HG03135 (cell line): ENCODE measurements at regions not wholly inside any gene's neighbourhood (a gene's known extent, or its start where the extent isn't known, plus 50 kb on each side); places are given as distances from the start of the nearest gene placed in this dataset.

ENCODE experiments used
- ATAC-seq: cut with Tn5 transposase; IDR thresholded peaks from one replicate; pipeline ENCODE4 v1.9.1; 2021; ENCODE audit warnings: mild to moderate bottlenecking, moderate library complexity; ENCODE audit not compliant: unreplicated experiment

DNA sequence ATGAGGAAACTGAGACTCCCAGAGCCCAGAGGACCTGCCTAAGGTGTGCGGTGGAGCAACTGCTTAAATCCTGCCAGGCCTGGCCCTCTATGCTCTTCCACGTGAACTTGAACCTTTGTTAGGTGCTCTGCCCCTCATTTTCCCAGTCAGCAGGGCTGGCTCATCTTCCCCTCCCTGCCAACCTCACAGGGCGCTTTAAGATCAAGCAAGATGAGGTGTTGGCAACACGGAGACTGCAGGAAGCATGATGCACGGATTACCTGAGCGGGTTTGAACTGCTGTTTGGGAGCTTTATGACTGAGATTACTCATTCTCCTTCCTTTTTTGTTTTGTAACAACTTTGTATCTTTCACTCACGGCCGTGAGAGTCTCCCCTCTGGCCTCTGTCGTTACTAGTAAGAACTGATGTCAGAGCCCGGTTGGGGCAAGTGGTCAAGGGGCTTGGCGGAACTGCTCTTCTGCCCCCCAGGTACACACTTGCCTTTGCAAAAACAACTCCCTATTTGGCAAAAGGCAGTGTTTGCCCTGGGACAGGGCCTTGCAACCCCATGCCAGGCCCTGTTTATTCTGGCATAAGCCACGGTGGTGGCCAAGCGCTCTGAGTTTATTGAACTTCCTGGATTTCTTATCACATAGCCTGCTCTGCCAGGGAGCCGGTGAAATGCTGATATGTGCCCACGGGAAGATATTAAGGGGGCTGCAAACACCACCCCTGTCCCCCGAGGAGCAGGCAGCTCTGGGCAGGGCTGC is 127.8 kb downstream of the INHBB start:
- ATAC-seq: no peak

DNA sequence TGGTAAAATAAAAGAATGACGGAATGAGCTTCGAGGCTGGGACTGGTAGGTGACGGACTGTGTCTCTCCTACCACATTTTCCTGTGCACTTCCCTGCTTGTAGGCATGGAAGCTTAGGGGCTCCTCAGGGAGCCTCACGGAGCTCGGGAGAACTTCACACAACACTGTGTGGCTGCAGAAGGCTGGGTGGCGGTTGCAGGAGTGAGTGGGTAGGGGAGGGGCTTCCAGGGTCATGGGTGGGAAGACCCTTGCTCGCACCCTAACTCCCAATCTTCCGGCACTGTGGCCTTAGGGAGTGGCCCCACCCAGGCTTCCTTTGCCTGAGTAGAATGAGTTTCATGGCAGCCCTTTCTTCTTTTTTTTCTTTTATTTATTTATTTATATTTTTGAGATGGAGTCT is 128.6 kb downstream of the INHBB start:
- no peak for ATAC-seq

DNA sequence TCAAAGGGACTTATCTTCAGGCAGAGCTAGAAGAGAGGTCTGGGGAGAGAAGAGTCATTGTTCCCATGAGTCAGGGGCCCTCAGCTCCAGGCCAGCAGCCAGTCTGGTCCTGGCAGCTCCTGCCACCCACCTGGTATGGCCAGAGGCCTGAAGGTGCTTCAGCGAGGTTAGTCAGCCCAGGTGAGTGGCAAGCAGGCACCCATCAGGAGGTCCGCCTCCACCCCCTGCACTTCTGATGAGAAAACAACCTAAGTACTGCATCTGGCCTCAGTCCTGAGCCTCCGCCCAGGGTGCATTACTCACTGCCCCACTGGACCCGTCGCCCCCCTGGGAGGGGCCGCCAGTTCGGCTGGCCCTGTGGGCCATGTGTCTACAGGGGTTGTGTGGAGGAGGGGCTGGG is 130.2 kb downstream of the INHBB start:
- ATAC-seq: no peak

DNA sequence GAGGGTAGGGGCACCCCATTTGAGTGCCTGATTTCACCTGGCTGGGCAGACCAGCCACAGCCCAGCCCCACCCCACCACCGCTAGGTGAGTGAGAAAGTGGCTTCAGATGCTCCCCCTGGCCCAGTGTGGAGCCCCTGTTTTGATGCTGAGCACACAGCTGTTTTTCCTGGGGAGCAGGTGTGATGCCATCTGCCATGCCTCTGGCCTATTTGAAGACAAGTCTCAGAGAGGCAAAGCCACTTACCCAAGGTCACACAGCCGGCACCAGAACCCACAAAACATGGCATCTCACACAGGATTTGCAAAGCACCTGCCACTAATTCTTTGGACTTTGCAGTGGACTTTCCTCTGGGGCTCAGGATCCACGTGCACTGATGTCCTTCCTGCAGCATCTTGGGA is 131.3 kb downstream of the INHBB start:
- ATAC-seq: no peak

DNA sequence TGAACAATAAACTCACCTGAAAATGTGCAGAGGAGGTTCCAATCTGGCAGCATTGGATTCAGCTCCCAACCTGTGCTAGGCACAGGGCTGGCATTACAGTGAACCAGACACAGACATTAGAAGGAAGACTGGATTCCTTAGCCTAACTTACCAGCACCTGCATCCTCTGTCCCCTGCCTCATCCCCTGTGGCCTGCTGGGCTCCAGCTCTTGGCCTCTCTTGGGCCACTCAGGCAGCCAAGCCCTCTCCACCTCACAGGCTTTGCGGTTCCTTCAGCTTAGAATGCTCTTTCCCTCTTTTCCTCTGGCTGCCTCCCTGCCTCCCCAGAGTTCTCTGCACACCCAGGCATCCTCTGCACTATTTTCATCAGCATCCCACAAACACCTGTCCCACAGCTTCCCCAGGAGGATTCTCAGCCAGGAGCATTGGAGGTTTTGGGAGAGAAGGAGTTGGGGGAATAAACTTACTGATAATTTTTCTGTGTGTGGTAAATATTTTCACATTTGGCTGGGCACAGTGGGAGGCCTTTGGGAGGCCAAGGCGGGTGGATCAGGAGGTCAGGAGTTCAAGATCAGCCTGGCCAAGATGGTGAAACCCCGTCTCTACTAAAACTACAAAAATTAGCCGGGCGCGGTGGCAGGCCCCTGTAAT is 132.0 kb downstream of the INHBB start:
- no peak for ATAC-seq

DNA sequence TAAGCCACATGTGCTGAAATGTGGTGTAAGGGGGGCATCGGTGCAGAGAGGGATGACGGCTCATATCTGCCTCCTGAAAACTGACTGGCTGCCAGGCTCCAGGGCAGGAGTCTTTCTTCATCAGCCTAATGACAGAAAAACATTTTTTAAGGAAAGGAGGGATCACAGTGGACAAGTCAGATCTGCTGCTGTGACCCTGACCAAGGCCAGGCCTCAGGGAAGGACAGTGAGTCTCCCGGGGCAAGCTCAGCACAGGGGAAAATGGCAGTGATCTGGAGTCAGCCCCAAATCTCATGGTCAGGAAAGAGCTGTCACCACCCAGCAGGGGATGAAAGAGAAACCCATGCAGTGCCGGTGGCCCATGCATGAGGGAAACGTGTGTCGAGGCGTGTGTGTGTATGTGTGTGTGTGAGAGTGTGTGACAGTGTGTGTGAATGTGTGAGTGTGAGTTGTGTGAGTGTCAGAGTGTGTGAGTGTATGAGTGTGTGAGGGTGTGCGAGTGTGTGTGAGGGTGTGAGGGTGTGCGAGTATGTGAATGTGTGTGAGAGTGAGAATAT is 134.5 kb downstream of the INHBB start:
- ATAC-seq: no peak

DNA sequence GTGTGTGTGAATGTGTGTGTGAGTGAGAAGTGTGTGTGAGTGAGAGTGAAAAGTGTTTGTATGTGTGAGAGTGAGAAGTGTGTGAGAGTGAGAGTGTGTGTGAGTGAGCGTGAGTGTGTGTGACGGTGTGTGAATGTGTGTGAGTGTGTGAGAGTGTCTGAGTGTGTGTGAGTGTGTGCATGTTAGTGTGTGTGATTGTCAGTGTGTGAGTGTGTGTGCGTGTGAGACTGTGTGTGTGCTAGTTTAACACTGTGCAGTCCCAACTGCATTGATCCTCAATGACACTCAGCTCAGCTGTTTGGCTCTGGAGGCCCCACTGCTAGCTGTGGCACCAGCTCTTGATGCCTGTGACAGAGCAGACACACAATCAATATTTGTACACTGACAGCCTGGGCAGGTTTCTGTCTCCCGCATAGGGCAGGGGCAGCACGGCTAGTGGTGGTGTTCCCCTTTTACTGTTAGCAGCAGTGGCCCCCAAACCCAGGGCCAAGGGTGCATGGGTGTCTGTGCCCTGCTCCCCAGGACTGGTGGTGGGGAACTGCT is 135.0 kb downstream of the INHBB start:
- no peak for ATAC-seq

DNA sequence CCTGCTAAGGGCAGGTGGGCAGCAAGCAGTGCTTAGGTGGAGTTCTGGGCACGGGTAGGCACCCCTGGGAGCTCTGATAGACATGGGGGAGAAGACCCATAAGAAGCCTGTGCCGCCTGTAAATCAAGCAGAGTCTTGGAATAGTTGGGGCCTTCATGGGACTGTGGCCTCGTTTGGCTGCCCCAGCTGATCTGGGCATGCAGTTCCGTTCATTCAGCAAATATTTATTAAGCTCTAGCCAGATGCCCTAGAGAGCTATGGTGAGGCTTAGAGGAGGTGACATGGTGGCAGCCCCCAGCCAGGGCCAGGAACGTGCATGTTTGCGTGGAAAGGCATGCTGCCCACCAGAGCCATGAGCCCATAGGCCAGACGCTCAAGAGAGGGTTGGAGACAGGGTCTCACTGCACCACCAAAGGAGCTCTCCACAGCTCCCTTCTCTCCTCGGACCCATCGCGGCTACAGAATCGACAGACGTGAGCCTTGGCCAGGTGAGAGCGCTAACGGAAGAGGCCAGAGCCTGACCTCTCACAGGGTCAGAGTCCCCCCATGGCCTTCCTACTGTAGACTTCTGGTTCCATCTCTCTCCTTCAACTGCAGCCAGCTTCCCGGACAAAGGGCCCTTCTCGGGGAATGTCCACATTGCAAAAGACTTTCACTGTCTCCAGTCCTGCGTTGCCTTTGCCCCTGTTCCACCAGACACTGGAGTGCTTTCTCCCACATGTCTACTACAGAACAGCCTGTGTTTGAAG is 135.7 kb downstream of the INHBB start:
- ATAC-seq: no peak

DNA sequence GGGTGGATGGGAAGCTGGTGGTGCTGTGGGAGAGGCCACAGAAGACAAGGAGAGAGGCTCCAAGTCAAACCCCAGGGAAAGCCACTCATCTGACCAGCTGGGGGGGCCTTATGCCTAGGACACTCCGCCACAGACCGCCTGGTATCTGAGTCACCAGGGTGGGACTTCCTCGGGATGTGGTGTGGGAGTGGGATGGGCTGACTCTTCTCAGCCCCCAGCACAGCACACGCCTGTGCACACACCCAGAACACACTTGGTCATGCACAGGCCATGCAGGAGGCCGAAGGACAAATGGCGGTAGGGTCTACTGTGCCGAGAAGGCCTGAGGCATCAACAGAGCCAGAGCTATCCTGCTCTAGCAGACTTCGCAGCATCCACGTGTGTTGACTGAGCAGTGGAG is 136.4 kb downstream of the INHBB start:
- no peak for ATAC-seq

DNA sequence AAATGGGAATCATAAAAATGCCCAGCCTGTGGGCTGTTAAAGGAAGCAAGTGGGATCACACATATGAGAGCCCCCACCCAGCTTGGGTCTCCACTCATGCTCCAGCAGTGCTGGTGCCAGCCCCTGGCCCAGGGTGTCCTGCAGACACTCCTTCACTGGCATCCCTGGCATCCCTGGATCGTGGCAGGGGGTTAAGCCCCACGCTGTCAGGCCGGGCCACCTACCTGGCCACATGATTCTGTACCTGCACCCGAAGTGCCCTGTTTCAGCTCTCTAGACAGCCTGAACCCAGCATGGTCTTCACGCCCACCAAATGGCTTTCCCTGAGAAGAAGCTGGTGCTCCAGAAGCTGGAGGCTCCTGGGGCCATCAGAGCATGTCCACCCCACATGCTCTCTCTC is 137.4 kb downstream of the INHBB start:
- no peak for ATAC-seq

DNA sequence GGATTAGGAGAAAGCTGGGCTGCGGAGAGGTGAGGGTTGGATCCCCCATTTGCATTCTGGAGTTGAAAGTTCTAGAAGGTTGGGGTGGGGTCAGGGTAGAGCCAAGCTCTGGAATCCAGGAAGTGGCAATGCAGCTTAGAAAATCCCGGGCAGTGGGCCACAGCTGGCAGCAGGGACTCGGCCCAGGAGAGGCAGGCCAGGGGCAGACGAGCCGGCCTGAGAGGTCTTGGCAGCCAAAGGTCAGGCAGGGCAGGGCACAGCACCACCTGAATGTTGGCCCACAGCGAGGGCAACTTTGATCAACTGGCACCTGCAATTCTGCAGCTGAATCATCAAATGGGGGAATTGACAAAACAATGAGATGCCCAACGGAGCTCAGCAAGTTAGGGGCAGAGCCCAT is 139.2 kb downstream of the INHBB start:
- no peak for ATAC-seq

DNA sequence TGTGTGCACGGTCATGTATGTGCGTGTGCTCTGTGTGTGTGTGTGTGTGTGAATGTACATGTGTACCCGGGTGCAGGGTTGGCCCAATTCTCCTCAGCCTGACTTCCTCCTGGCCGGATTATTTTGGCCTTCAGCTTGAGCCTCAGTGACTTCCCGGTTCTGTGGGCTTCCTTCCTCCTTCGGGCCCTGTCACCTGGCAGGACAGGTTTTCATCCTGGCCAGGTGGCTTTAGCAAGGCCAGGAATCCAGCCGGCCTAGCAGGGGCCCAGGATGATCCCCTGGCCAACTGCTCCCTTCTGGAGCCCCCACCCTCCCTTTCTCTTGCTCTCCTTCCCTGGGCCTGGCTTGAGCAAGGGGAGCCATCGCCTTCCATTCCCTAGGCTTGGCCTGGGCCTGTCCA is 140.5 kb downstream of the INHBB start:
- no peak for ATAC-seq

DNA sequence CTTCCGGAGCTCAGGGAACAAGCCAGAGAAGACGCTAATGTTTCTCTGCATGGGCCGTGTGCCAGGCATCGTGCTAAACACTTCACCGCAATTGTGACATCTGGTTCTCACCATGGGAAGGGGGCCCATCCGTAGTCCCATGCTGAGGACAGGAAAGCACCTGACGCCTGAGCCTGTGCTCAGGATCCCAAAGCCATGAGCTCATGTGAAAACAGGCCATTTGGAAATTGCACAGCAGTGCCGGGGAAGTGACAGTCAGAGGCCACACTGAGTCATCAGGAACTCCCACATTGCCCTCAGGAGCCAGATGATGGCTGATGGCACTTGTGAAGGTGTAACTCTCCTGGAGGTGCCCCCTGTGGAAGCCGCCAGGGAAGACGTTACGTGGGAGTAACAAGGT is 141.0 kb downstream of the INHBB start:
- no peak for ATAC-seq

DNA sequence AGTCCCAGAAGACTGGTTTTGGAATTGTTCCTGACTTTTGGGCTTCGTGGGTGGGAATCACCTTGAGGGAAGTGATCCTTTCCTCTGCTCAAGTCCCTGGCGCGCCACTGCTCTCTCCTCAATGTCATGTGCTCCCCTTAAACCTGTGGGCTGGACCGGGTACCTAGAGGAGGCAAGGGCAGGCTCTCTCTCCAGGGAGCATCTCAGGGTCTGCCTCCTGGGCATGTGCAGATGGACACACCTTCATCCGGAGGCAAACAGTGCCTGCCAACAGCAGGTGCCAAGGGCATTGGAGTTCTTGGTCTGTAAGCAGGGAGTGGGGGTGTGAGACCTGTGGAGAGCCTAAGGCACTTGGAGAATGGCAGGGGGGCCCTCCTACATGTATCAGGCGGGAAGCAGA is 142.6 kb downstream of the INHBB start:
- ATAC-seq: no peak

DNA sequence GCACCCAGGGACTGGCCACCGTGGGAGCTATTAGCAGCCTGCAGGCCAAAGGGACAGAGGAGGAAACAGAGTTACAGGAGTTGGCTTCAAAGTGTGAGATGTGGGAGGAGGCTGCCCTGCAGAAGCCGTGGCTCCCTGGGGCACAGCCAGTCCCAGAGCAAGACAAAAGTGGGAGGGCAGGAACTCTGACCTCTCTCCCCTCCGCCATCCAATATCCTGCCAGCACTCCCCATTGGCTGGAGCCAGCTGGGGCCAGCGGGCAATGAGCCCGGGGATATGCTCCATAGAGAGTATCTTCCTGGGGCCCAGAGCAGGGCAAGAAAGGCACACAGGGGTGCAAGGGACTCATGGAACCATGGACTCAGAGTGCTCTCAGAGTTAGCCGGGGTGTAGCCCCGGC is 143.1 kb downstream of the INHBB start:
- no peak for ATAC-seq

DNA sequence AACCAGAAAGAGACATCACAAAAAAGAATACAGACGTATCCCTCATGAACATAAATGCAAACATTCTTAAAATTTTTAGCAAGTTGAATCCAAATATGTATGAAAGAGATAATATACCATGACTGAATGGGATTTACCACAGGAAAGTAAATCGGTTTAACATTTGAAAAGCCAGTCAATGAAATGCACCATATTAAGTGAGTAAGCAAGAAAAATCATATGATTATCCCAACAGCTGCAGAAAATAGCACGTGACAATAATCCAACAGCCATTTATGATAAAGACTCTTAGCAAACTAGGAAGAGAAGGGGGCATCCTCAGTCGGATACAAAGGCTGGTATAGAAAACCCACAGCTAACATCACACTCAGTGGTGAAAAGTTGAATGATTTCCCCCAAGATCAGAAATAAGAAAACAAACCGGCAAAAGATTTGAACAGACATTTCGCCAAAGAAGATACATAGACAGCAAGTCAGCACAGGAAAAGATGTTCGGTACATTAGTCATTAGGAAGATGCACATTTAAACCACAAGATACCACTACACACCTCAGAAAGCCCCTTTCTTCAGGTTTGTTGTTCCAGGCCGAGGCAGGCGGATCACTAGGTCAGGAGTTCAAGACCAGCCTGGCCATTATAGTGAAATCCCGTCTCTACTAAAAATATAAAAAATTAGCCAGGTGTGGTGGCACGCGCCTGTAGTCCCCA is 144.3 kb downstream of the INHBB start:
- ATAC-seq: no peak

DNA sequence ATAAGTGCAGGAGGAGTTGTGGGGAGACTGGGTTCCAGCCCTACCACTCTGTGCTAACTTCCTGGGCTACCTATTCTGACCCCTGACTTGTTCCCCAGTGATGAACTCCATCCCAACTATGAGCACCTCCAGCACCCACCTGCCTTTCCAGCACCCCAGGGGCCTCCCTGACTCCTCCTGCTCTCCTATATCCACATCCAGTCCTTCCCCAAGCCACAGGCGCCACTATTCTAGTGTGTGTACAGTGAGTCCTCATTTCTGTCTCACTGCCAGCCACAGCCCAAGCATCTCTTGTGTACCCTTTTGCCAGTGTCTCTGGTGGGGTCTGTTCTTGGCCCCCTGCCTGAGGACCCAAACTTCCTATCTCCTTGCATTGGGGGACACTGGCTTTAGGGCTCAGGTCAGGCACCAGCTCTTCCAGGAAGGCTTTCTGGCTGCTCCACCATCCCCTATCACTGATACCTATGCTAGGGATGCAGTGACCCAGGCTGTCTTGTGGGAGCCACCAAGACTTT is 145.2 kb downstream of the INHBB start:
- no peak for ATAC-seq

DNA sequence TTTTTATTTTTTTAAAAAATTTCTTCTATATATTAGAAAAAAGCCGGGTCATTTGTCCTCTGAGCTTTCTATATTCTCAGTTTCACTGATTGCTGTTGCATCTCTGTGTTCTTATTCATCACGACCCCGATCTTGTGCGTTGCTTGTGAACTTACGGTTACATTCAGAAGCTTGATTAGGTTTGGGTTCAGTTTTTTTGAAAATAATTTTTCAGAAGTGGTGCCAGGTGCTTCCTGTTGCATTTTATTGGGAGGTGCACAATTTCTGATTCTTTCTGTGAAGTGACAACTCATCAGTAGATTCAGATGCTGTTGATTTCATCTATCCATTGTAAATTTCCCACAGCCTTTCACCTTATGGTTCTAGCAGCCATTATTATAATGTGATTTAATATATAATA is 147.3 kb downstream of the INHBB start:
- no peak for ATAC-seq

DNA sequence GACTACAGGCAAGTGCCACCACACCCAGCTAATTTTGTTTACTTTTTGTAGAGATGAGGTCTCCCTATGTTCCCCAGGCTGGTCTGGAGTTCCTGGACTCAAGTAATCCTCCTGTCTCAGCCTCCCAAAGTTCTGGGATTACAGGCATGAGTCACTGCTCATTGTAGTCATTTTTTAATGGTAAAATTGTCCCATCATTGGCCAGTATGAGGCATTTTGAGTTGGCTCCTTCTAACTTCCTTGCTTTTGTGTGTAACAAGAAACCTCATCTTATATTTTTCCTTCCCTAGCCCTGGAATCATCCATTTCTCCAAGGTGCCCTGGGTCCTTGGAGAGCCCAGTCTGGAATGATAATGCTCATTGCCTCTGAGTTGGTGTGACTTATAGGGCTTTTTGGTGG is 148.5 kb downstream of the INHBB start:
- no peak for ATAC-seq

DNA sequence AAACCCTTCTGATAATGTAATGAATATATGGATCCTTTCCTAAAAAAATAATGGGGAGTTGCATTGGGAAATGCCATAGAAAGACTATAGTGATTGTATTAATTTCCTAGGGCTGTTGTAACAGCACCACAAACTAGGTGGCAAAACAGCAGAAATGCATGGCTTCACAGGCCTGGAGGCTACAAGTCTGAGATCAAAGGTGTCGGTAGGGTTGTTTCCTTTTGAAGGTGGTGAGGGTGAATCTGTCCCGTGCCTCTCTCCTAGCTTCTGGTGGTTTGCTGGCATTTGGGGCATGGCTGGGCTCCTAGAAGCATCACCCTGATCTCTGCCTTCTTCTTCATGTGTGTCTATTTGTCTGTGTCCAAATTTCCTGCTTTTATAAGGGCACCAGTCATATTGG is 149.7 kb downstream of the INHBB start:
- no peak for ATAC-seq

DNA sequence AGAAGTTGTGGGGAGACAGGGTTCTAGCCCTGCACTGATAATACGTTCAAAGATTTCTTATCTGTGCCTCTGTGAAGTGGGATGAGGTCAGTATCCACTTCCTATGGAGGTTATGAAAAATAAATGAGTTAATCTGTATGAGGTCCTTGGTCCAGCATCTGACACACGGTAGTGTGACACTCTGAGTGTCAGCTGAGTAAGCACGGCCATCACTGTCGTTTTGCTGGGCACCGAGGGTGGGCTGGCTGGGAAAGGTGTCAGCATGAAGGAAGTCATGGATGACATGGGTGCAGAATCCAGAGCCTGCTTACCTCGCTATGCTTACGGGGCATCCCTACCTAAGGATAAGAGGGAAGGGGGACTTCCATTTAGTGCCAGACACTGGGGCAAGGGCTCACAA is 150.3 kb downstream of the INHBB start:
- ATAC-seq: no peak
